Hematopoietic multipotent progenitor cell (in vitro differentiated cells): ENCODE measurements at regions not wholly inside any gene's neighbourhood (a gene's known extent, or its start where the extent isn't known, plus 50 kb on each side); places are given as distances from the start of the nearest gene placed in this dataset.

ENCODE experiments used
- DNase-seq, 3 donors: peaks; one replicate each; pipeline ENCODE4 v3.0.0-alpha.2; 2011 to 2015; ENCODE audit warnings: low read depth in 2 of 3, low spot score in 2 of 3

GRCh38 chr2:145094370-145094769 is 574.5 kb upstream of the ZEB2 start:
- no peak for DNase-seq

- DNase-seq: no peak
Observed at GRCh38 chr2:145091967-145092366, 572.0 kb upstream of the ZEB2 start.

DNA sequence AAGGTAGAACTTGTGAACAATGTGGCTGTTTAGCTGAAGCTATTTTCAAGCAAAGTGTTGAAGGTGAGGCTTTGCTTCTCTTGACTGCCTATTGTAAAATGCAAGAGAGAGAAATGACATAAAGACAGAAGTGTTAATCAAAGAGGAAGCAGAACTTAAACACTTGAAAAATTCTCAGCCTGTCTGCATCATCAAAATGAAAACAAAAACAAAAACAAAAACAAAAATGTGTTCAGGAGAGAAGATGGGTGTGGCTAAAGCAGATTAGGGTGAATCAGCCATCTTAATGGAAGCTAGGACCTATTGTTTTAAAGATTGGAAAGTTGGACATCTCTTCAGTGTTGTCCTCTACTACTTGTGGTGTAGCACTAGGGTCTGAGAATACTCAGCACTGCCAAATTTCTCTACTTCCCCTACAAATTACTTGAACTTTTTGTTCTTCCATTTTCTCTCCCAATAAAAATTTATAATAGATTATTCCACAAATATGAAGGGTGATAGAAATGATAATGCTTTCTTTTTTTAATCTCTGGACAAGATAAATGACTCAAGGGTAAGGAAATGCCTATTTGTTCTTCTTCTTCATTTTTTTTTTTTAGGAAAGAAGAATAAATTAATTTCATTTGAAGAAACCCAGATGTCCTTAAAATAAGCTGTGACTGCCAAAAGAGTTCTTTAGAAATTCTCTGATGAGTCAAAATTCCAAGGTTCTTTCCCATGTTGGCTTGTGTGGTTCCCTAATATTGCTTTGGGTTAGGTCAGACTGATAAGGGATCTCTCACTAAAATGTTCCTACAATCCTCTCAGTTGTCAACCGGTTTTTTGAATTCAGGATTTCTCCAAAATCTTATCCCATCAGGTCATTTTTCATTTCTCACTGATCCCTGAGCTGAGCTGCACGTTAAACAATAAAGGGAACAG is 571.2 kb upstream of the ZEB2 start:
- DNase-seq: no peak

- no peak for DNase-seq
Observed at GRCh38 chr2:145088756-145089155, 568.8 kb upstream of the ZEB2 start.

DNA sequence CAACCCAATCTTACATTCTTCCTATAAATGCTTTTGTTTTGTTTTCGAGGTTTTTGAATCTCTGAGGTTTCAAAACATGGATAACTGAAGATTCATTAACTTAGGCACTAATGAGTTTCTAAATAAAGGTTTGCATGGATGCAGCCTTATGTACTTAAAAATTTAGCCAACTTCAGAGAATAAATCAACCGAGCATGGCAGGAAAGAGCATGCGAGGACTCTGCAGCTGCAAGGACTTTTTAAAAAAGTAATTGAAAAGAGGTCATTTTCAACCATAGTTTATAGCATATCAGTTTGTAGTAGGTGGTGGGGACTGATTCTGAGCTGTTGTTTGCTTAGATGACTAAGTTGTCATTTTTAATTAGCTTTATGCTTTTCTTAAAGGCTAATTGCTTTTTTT is 567.0 kb upstream of the ZEB2 start:
- no peak for DNase-seq

DNA sequence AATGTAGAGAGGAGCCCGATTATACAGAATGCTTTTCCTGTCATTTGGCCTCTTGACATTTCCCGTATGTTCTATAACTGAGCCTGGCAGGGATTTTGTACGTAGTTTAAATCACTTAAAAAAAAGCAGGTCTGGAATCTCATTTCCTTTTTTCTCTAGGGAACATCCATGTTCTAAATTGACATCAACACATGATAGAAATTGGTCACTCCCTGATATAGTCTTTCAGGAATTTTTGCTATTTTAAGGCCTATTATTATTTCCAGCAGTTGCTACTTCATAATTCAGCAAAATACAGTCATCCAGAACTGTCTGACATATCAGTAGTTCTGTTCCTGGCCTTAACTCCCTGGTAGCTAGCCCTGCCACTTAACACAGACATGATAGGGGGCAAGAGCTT is 565.7 kb upstream of the ZEB2 start:
- DNase-seq: no peak

- DNase-seq: no peak
Observed at GRCh38 chr2:145080426-145080825, 560.5 kb upstream of the ZEB2 start.

DNA sequence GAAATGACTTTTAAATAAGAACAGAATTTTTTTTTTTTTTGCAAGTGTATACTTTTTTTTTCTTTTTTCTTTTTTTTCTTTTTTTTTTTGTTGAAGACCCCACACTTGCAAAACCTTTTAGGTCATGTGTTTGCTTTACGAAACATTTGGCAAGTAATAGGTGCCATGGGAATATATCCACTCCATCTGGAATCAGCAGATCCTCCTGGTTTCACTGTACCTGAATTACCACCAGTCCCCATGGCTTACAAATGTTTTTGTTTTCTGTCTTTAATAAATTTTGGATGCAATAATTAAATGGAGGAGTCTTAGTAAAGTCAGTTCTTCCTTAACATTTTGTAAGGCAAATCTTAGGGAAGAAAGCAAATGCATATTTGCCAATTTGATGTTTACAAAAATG is 559.7 kb upstream of the ZEB2 start:
- no peak for DNase-seq

GRCh38 chr2:145078923-145079322 is 559.0 kb upstream of the ZEB2 start:
- no peak for DNase-seq

DNA sequence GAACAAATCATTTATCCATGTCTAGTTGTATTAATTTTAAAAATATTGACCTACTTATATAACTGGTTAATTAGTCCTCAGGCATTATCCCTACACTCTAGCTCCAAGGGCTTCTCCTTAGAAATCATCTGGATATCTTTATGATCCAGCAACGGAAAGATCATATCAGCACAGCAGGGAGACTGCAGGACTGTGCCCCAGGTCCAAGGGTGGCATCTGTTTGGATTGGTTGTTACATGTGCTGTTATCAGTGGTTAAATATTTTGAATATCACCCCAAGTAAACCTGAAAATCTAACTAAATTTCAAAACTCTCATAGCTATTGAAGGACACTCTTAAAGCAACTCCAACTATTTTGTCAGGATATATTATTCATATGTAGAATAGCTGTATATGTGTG is 556.2 kb upstream of the ZEB2 start:
- DNase-seq: no peak

- DNase-seq: no peak
Observed at GRCh38 chr2:145075454-145076062, 555.6 kb upstream of the ZEB2 start.

- DNase-seq: no peak
Observed at GRCh38 chr2:145070703-145071102, 550.8 kb upstream of the ZEB2 start.

- DNase-seq: no peak
Observed at GRCh38 chr2:145068509-145068908, 548.6 kb upstream of the ZEB2 start.

DNA sequence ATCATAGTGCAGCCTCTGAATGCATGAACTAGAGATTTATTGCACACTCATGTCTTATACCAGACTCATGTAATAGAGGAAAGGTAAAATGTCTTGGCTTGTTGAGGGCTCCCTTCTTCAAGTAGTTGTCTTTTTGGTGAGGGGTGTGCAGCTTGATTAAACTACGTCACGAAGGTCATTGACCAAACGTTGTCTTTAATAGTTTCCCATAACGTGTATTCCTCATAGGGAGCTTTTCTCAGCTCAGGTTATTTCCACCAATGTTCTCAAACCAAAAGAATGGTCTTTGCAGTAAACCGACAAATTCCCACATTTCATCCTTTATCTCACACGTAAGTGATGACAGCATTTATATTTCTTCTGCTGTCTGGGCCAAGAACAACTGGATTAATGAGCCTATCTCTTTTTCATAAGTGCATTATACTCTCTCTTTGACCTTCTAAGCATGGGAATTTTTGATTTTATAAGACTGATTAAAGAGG is 547.7 kb upstream of the ZEB2 start:
- no peak for DNase-seq

GRCh38 chr2:145066856-145067548 is 547.1 kb upstream of the ZEB2 start:
- no peak for DNase-seq

- DNase-seq: no peak
Observed at GRCh38 chr2:145066151-145066661, 546.3 kb upstream of the ZEB2 start.

- no peak for DNase-seq
Observed at GRCh38 chr2:145065342-145065741, 545.4 kb upstream of the ZEB2 start.

GRCh38 chr2:145064511-145064910 is 544.6 kb upstream of the ZEB2 start:
- DNase-seq: no peak

- DNase-seq: no peak
Observed at GRCh38 chr2:145060876-145061275, 541.0 kb upstream of the ZEB2 start.

DNA sequence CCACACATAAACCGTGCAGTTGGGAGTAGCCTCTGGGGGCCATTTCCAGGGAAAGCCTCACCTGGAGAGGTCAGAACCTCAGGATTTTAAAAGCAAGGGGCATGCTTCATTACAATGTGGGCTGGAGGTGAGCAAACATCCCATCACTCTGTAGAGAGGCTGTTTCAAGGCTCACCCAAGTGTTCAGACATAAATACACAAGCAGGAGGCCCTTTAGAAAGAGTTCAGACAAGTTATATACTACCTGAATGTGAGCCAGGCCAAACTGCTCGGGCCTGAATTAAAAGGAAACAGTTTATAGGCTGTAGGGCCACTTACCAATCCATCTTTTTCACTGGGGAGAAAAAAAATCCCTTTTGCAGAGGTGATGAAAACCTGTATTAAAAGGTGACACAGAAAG is 540.0 kb upstream of the ZEB2 start:
- no peak for DNase-seq

GRCh38 chr2:145059343-145059742 is 539.4 kb upstream of the ZEB2 start:
- DNase-seq: no peak
